ENCODE measurements at regions not wholly inside any gene's neighbourhood (a gene's known extent, or its start where the extent isn't known, plus 50 kb on each side); places are given as distances from the start of the nearest gene placed in this dataset.

- TF ChIP-seq ZNF263 (CRISPR knock-in tag; IDR thresholded peaks at IDR 0.05; ENCODE audit: low read depth) = no peak
- no peak for TF ChIP-seq FOXP1 (CRISPR knock-in tag; IDR thresholded peaks at IDR 0.05; ENCODE audit: borderline replicate concordance)
- TF ChIP-seq, protein P1, sequence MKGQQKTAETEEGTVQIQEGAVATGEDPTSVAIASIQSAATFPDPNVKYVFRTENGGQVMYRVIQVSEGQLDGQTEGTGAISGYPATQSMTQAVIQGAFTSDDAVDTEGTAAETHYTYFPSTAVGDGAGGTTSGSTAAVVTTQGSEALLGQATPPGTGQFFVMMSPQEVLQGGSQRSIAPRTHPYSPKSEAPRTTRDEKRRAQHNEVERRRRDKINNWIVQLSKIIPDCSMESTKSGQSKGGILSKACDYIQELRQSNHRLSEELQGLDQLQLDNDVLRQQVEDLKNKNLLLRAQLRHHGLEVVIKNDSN (CRISPR knock-in tag; IDR thresholded peaks at IDR 0.05) = no peak
- TF ChIP-seq MAX (CRISPR knock-in tag; IDR thresholded peaks at IDR 0.05) = no peak
- TF ChIP-seq ELF4 (CRISPR knock-in tag; IDR thresholded peaks at IDR 0.05; ENCODE audit: low read depth) = no peak
- TF ChIP-seq, protein P2, sequence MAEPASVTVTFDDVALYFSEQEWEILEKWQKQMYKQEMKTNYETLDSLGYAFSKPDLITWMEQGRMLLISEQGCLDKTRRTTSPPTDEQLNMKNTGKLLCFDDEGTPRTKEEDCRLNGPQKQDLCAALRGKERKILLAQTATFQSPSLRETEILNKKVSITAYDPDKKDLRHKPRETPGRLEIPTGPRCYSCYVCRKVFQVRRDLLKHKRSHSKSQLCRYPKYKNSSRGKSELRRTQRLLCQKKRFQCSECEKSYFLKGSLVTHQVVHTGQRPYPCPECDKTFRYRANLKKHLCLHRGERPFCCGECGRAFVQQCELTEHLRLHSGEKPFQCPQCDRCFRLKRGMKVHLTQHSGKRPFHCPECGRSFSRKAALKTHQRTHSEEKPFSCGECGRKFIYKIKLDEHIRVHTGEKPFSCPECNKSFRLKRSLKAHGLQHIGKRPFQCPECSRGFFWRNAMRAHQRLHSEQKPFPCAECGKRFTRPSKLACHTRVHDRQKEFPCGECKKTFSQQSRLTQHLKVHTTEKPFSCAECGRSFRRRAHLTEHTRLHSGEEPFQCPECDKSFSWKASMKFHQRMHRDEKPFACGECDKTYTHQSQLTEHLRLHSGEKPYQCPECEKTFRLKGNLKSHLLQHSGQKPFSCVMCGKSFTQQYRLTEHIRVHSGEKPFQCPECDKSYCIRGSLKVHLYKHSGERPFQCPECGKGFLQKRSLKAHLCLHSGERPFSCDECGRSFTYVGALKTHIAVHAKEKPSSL (CRISPR knock-in tag; conservative IDR thresholded peaks at IDR 0.05) = no peak
- TF ChIP-seq ZNF121 (CRISPR knock-in tag; IDR thresholded peaks at IDR 0.05) = no peak
- TF ChIP-seq PREB (CRISPR knock-in tag; IDR thresholded peaks at IDR 0.05; ENCODE audit: borderline replicate concordance) = no peak
- TF ChIP-seq CREM (CRISPR knock-in tag; IDR thresholded peaks at IDR 0.05) = no peak
- TF ChIP-seq, protein P3, sequence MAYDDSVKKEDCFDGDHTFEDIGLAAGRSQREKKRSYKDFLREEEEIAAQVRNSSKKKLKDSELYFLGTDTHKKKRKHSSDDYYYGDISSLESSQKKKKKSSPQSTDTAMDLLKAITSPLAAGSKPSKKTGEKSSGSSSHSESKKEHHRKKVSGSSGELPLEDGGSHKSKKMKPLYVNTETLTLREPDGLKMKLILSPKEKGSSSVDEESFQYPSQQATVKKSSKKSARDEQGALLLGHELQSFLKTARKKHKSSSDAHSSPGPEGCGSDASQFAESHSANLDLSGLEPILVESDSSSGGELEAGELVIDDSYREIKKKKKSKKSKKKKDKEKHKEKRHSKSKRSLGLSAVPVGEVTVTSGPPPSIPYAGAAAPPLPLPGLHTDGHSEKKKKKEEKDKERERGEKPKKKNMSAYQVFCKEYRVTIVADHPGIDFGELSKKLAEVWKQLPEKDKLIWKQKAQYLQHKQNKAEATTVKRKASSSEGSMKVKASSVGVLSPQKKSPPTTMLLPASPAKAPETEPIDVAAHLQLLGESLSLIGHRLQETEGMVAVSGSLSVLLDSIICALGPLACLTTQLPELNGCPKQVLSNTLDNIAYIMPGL (CRISPR knock-in tag; IDR thresholded peaks at IDR 0.05) = no peak
- TF ChIP-seq TEAD4 (CRISPR knock-in tag; IDR thresholded peaks at IDR 0.05) = no peak
- no peak for TF ChIP-seq ZNF138 (CRISPR knock-in tag; conservative IDR thresholded peaks at IDR 0.05)
- DNase-seq (ENCODE audit: low spot score) (no peak), ATAC-seq (no peak)
- H3K4me1 Mint-ChIP-seq = peaks cover 14% of the 10 kb centered on the region
- H3K27ac Mint-ChIP-seq = no peak overlapping the region
- H3K36me3 Mint-ChIP-seq = peaks cover 22% of the 10 kb centered on the region
- H3K9me3 Mint-ChIP-seq = peaks cover 23% of the 10 kb centered on the region
- H3K4me3 Mint-ChIP-seq = no peak overlapping the region
- ChIA-PET CTCF (interaction anchor here (2.1 kb wide), 1 partner anchor 106 kb away, joined by 11 read pairs; no protein-coding TSS in a partner anchor), POLR2A (no interaction called here)
- no peaks in the 10 kb centered on the region for H3K27me3 Mint-ChIP-seq (ENCODE audit: low read depth)
Measured at GRCh38 chr7:131002600-131002999, 268.6 kb upstream of the KLF14 start.

GRCh38 chr7:131003634-131004033 lies 269.6 kb upstream of the KLF14 start:
- Mint-ChIP-seq H3K4me1 (peaks cover 18% of the 10 kb centered on the region), H3K27ac (no peak overlapping the region), H3K9me3 (peaks cover 23% of the 10 kb centered on the region), H3K27me3 (ENCODE audit: low read depth) (no peaks in the 10 kb centered on the region), H3K4me3 (no peak overlapping the region), H3K36me3 (peaks cover 19% of the 10 kb centered on the region)
- TF ChIP-seq ZNF232 (CRISPR knock-in tag; IDR thresholded peaks at IDR 0.05) (no peak), TP53 (CRISPR knock-in tag; IDR thresholded peaks at IDR 0.05) (no peak), ZNF317 (CRISPR knock-in tag; IDR thresholded peaks at IDR 0.05; ENCODE audit: borderline replicate concordance, low read depth) (no peak), FOXK1 (CRISPR knock-in tag; IDR thresholded peaks at IDR 0.05) (no peak), ETV6 (CRISPR knock-in tag; IDR thresholded peaks at IDR 0.05) (no peak), CBFB (CRISPR knock-in tag; IDR thresholded peaks at IDR 0.05; ENCODE audit: low read depth) (no peak), ZMAT4 (CRISPR knock-in tag; IDR thresholded peaks at IDR 0.05) (no peak)
- TF ChIP-seq, protein P4, sequence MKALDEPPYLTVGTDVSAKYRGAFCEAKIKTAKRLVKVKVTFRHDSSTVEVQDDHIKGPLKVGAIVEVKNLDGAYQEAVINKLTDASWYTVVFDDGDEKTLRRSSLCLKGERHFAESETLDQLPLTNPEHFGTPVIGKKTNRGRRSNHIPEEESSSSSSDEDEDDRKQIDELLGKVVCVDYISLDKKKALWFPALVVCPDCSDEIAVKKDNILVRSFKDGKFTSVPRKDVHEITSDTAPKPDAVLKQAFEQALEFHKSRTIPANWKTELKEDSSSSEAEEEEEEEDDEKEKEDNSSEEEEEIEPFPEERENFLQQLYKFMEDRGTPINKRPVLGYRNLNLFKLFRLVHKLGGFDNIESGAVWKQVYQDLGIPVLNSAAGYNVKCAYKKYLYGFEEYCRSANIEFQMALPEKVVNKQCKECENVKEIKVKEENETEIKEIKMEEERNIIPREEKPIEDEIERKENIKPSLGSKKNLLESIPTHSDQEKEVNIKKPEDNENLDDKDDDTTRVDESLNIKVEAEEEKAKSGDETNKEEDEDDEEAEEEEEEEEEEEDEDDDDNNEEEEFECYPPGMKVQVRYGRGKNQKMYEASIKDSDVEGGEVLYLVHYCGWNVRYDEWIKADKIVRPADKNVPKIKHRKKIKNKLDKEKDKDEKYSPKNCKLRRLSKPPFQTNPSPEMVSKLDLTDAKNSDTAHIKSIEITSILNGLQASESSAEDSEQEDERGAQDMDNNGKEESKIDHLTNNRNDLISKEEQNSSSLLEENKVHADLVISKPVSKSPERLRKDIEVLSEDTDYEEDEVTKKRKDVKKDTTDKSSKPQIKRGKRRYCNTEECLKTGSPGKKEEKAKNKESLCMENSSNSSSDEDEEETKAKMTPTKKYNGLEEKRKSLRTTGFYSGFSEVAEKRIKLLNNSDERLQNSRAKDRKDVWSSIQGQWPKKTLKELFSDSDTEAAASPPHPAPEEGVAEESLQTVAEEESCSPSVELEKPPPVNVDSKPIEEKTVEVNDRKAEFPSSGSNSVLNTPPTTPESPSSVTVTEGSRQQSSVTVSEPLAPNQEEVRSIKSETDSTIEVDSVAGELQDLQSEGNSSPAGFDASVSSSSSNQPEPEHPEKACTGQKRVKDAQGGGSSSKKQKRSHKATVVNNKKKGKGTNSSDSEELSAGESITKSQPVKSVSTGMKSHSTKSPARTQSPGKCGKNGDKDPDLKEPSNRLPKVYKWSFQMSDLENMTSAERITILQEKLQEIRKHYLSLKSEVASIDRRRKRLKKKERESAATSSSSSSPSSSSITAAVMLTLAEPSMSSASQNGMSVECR (CRISPR knock-in tag; IDR thresholded peaks at IDR 0.05; ENCODE audit: borderline replicate concordance) = no peak
- TF ChIP-seq, protein P5, sequence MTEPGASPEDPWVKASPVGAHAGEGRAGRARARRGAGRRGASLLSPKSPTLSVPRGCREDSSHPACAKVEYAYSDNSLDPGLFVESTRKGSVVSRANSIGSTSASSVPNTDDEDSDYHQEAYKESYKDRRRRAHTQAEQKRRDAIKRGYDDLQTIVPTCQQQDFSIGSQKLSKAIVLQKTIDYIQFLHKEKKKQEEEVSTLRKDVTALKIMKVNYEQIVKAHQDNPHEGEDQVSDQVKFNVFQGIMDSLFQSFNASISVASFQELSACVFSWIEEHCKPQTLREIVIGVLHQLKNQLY (CRISPR knock-in tag; IDR thresholded peaks at IDR 0.05) = no peak
- TF ChIP-seq, protein P6, sequence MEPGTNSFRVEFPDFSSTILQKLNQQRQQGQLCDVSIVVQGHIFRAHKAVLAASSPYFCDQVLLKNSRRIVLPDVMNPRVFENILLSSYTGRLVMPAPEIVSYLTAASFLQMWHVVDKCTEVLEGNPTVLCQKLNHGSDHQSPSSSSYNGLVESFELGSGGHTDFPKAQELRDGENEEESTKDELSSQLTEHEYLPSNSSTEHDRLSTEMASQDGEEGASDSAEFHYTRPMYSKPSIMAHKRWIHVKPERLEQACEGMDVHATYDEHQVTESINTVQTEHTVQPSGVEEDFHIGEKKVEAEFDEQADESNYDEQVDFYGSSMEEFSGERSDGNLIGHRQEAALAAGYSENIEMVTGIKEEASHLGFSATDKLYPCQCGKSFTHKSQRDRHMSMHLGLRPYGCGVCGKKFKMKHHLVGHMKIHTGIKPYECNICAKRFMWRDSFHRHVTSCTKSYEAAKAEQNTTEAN (CRISPR knock-in tag; IDR thresholded peaks at IDR 0.05) = no peak
- ATAC-seq (no peak), DNase-seq (ENCODE audit: low spot score) (no peak)
- POLR2A ChIA-PET = no interaction called here
- CTCF ChIA-PET = interaction anchor here (1.7 kb wide), 1 partner anchor 107 kb away, joined by 8 read pairs; no protein-coding TSS in a partner anchor

All from WTC11 (cell line).